ENCODE measurements at regions not wholly inside any gene's neighbourhood (a gene's known extent, or its start where the extent isn't known, plus 50 kb on each side); places are given as distances from the start of the nearest gene placed in this dataset.

- TF ChIP-seq GABPA (IDR thresholded peaks at IDR 0.05; ENCODE audit: low read depth) (no peak), CTCF (IDR thresholded peaks at IDR 0.05; ENCODE audit: insufficient read depth, low read length) (no peak), SPI1 (IDR thresholded peaks at IDR 0.05; ENCODE audit: borderline replicate concordance, low read depth) (no peak), POLR2AphosphoS5 (IDR thresholded peaks at IDR 0.05; ENCODE audit: low read depth) (no peak), REST (IDR thresholded peaks at IDR 0.05; ENCODE audit: insufficient replicate concordance, low read depth) (no peak)
- Histone ChIP-seq H3K4me3 (replicated peaks; ENCODE audit: insufficient read depth, low read length) (no peak overlapping the region), H3K27ac (replicated peaks) (no peak overlapping the region), H3K27me3 (ENCODE audit: insufficient read depth, poor library complexity, severe bottlenecking) (no peaks in the 10 kb centered on the region)
- no peak for DNase-seq (ENCODE audit: low read depth in 1 of 2, low spot score in 1 of 2)
Measured at GRCh38 chr1:232450615-232451014, 179.3 kb downstream of the SIPA1L2 start.

- H3K27ac ChIP-seq (replicated peaks), result no peak overlapping the region
- H3K4me3 ChIP-seq (replicated peaks; ENCODE audit: insufficient read depth, low read length), result no peak overlapping the region
- no peak for DNase-seq (ENCODE audit: low read depth in 1 of 2, low spot score in 1 of 2)
- no peaks in the 10 kb centered on the region for H3K27me3 ChIP-seq (ENCODE audit: insufficient read depth, poor library complexity, severe bottlenecking)
- TF ChIP-seq GABPA (IDR thresholded peaks at IDR 0.05; ENCODE audit: low read depth) (no peak), POLR2AphosphoS5 (IDR thresholded peaks at IDR 0.05; ENCODE audit: low read depth) (no peak), SPI1 (IDR thresholded peaks at IDR 0.05; ENCODE audit: borderline replicate concordance, low read depth) (no peak), REST (IDR thresholded peaks at IDR 0.05; ENCODE audit: insufficient replicate concordance, low read depth) (no peak), CTCF (IDR thresholded peaks at IDR 0.05; ENCODE audit: insufficient read depth, low read length) (no peak)
Measured at GRCh38 chr1:232447125-232447524, 182.8 kb downstream of the SIPA1L2 start.

- TF ChIP-seq GABPA (IDR thresholded peaks at IDR 0.05; ENCODE audit: low read depth) (no peak), REST (IDR thresholded peaks at IDR 0.05; ENCODE audit: insufficient replicate concordance, low read depth) (no peak), SPI1 (IDR thresholded peaks at IDR 0.05; ENCODE audit: borderline replicate concordance, low read depth) (no peak), CTCF (IDR thresholded peaks at IDR 0.05; ENCODE audit: insufficient read depth, low read length) (no peak), POLR2AphosphoS5 (IDR thresholded peaks at IDR 0.05; ENCODE audit: low read depth) (no peak)
- no peak for DNase-seq (ENCODE audit: low read depth in 1 of 2, low spot score in 1 of 2)
- Histone ChIP-seq H3K27ac (replicated peaks) (no peak overlapping the region), H3K4me3 (replicated peaks; ENCODE audit: insufficient read depth, low read length) (no peak overlapping the region), H3K27me3 (ENCODE audit: insufficient read depth, poor library complexity, severe bottlenecking) (no peaks in the 10 kb centered on the region)
Measured at GRCh38 chr1:232445361-232446106, 184.4 kb downstream of the SIPA1L2 start.
